Urothelium cell line (cell line): ENCODE measurements at regions not wholly inside any gene's neighbourhood (a gene's known extent, or its start where the extent isn't known, plus 50 kb on each side); places are given as distances from the start of the nearest gene placed in this dataset.
"Not testable (repeated sequence)": the region's sequence is repeated elsewhere in the genome, so short reads cannot be mapped to it uniquely, and the experiment has no call there.

ENCODE experiments used
- DNase-seq: peaks from one replicate; pipeline ENCODE4 v3.0.0; 2011; ENCODE audit warnings: low spot score, mixed read lengths
- FAIRE-seq: peaks from 2 replicates; lab custom pipeline; 2011; peaks lifted over from hg19 to GRCh38; lab: Jason Lieb, UNC

GRCh38 chrX:139475432-139475831 lies 55.1 kb upstream of the F9 start:
- FAIRE-seq (no peak), DNase-seq (no peak)

- not testable (repeated sequence) for DNase-seq, FAIRE-seq
Measured at GRCh38 chrX:139461945-139462344, 68.6 kb upstream of the F9 start.

- DNase-seq = no peak
- FAIRE-seq = no peak
Measured at GRCh38 chrX:139454743-139455142, 75.8 kb upstream of the F9 start.

GRCh38 chrX:139448996-139449395 lies 81.5 kb upstream of the F9 start:
- DNase-seq (peak; percentile 1), FAIRE-seq (no peak)

- no peak for DNase-seq
- FAIRE-seq = no peak
Measured at GRCh38 chrX:139446832-139447231, 83.7 kb upstream of the F9 start.

- DNase-seq = peak; percentile 1
Measured at GRCh38 chrX:139429913-139430312, 100.6 kb upstream of the F9 start.

GRCh38 chrX:139423186-139423585 lies 107.4 kb upstream of the F9 start:
- FAIRE-seq (no peak), DNase-seq (no peak)

More at GRCh38 chrX:139429913-139430312, 100.6 kb upstream of the F9 start:
- no peak for FAIRE-seq

- not testable (repeated sequence) for DNase-seq, FAIRE-seq
Measured at GRCh38 chrX:139398258-139398657, 132.3 kb upstream of the F9 start.

GRCh38 chrX:139388254-139388653 lies 142.3 kb upstream of the F9 start:
- DNase-seq (peak; percentile 0), FAIRE-seq (no peak)

GRCh38 chrX:139382529-139382928 lies 148.0 kb upstream of the F9 start:
- FAIRE-seq (no peak), DNase-seq (no peak)

- DNase-seq, FAIRE-seq: not testable (repeated sequence)
Measured at GRCh38 chrX:139376547-139376946, 154.0 kb upstream of the F9 start.

- DNase-seq = no peak
- FAIRE-seq = no peak
Measured at GRCh38 chrX:139360356-139360755, 170.2 kb upstream of the F9 start.

- FAIRE-seq, DNase-seq: not testable (repeated sequence)
Measured at GRCh38 chrX:139342594-139342991, 187.9 kb upstream of the F9 start.

- not testable (repeated sequence) for DNase-seq
Measured at GRCh38 chrX:139341855-139342593, 188.5 kb upstream of the F9 start.

GRCh38 chrX:139332441-139332840 lies 198.1 kb upstream of the F9 start:
- no peak for DNase-seq
- no peak for FAIRE-seq

More at GRCh38 chrX:139341855-139342593, 188.5 kb upstream of the F9 start:
- not testable (repeated sequence) for FAIRE-seq

GRCh38 chrX:139327355-139327754 lies 203.2 kb upstream of the F9 start:
- FAIRE-seq (no peak), DNase-seq (no peak)

- no peak for DNase-seq
- FAIRE-seq = no peak
Measured at GRCh38 chrX:139324756-139325155, 205.8 kb upstream of the F9 start.

- DNase-seq = not testable (repeated sequence)
Measured at GRCh38 chrX:139320661-139321354, 209.7 kb upstream of the F9 start.

GRCh38 chrX:139306675-139307074 lies 223.9 kb upstream of the F9 start:
- FAIRE-seq = not testable (repeated sequence)

More at GRCh38 chrX:139320661-139321354, 209.7 kb upstream of the F9 start:
- FAIRE-seq = not testable (repeated sequence)

GRCh38 chrX:139304471-139304870 lies 226.1 kb upstream of the F9 start:
- peak; percentile 17 for DNase-seq
- FAIRE-seq = no peak

More at GRCh38 chrX:139306675-139307074, 223.9 kb upstream of the F9 start:
- DNase-seq = not testable (repeated sequence)

- FAIRE-seq (no peak), DNase-seq (no peak)
Measured at GRCh38 chrX:139299309-139299708, 231.2 kb upstream of the F9 start.

- no peak for DNase-seq
- FAIRE-seq = no peak
Measured at GRCh38 chrX:139298437-139298836, 232.1 kb upstream of the F9 start.
